K562 (cell line): ENCODE measurements at regions not wholly inside any gene's neighbourhood (a gene's known extent, or its start where the extent isn't known, plus 50 kb on each side); places are given as distances from the start of the nearest gene placed in this dataset.
"Not testable (repeated sequence)": the region's sequence is repeated elsewhere in the genome, so short reads cannot be mapped to it uniquely, and the experiment has no call there.

ENCODE experiments used
- ATAC-seq: fragments of 200-7000 bp; cut with Tn5 transposase; 3 replicates; pipeline ENCODE4 v1.9.1; 2020; ENCODE audit warnings: moderate library complexity
- BruUV-seq: library from RNA; stranded (reverse); fragments of 400-500 nt; replicated peaks from 2 replicates; lab custom pipeline; 2021; lab: Mats Ljungman, UMichigan
- CTCF ChIA-PET: fragments of 300-600 bp; formaldehyde crosslinking; extraction: SDS; loops from one replicate; lab custom pipeline; 2021; ENCODE audit warnings: low intra/inter-chr PET ratio; lab: Yijun Ruan, JAX
- POLR2A ChIA-PET: fragments of 300-600, 350-650 bp; sonication (Branson Sonifier 250); formaldehyde crosslinking; extraction: SDS; loops from one replicate; lab custom pipeline; 2021; ENCODE audit warnings: antibody characterized with exemption, inconsistent platforms; lab: Yijun Ruan, JAX
- DNase-seq, 4 experiments: peaks; one replicate each; pipeline versions ENCODE4 v3.0.0 to v3.0.0-alpha.2; 2011 to 2018; ENCODE audit warnings: low spot score in 3 of 4, mixed read lengths in 3 of 4; ENCODE audit errors: extremely low read depth in 1 of 4
- FAIRE-seq: peaks from 2 replicates; lab custom pipeline; 2011; peaks lifted over from hg19 to GRCh38; lab: Jason Lieb, UNC
- H2AFZ ChIP-seq: 2 replicates; pipeline ENCODE4 v1.6.0; 2011; ENCODE audit warnings: low read depth, low read length, control low read depth, inconsistent platforms
- H3K27ac ChIP-seq: fragments of 200-600 bp; 3 replicates; pipeline ENCODE4 v1.8.0; 2011; ENCODE audit warnings: low read depth, mild to moderate bottlenecking, control low read depth, inconsistent platforms, low read length, moderate library complexity, mixed read lengths; ENCODE audit errors: extremely low read depth
- H3K27me3 ChIP-seq, 2 experiments: fragments of 300-600 bp in 1 of 2; 2 replicates in 1 of 2; 3 replicates in 1 of 2; pipeline versions ENCODE4 v1.6.0 to v1.8.0; 2011; ENCODE audit warnings: inconsistent platforms in 2 of 2, low read length in 2 of 2, mild to moderate bottlenecking in 1 of 2, mixed read lengths in 1 of 2, moderate library complexity in 1 of 2; ENCODE audit not compliant: control insufficient read depth in 2 of 2, insufficient read depth in 2 of 2
- H3K36me3 ChIP-seq: fragments of 300-600 bp; 3 replicates; pipeline ENCODE4 v1.8.0; 2011; ENCODE audit warnings: mild to moderate bottlenecking, low read length, inconsistent platforms; ENCODE audit not compliant: control insufficient read depth, insufficient read depth
- H3K4me1 ChIP-seq, 2 experiments: fragments of 200-600 bp in 1 of 2; replicated peaks in 1 of 2; 2 replicates in 1 of 2; 3 replicates in 1 of 2; pipeline versions ENCODE4 v1.5.1 to v1.8.0; 2011; ENCODE audit warnings: inconsistent platforms in 2 of 2, low read length in 2 of 2, mild to moderate bottlenecking in 1 of 2, mixed read lengths in 1 of 2, moderate library complexity in 1 of 2; ENCODE audit not compliant: control insufficient read depth in 2 of 2, insufficient read depth in 2 of 2
- H3K4me2 ChIP-seq: 2 replicates; pipeline ENCODE4 v1.6.1; 2011; ENCODE audit warnings: low read length, control low read depth, inconsistent platforms, mixed read lengths; ENCODE audit not compliant: insufficient read depth
- H3K4me3 ChIP-seq: fragments of 200-600 bp; sonication (generic), shearing (Covaris generic); 2 replicates; pipeline ENCODE4 v1.5.1; 2016; ENCODE audit warnings: control low read depth, inconsistent platforms
- H3K79me2 ChIP-seq: fragments of 200-600 bp; 3 replicates; pipeline ENCODE4 v1.8.0; 2011; ENCODE audit warnings: low read length, inconsistent platforms; ENCODE audit not compliant: control insufficient read depth, insufficient read depth
- H3K9ac ChIP-seq, 2 experiments: 2 replicates each; pipeline versions ENCODE4 v1.6.0 to v1.6.1; 2011; ENCODE audit warnings: low read depth in 2 of 2, low read length in 2 of 2, control low read depth in 1 of 2, inconsistent platforms in 1 of 2, mild to moderate bottlenecking in 1 of 2, mixed read lengths in 1 of 2; ENCODE audit not compliant: insufficient read depth in 1 of 2
- H3K9me1 ChIP-seq: one replicate; pipeline ENCODE4 v1.6.0; 2011; ENCODE audit warnings: inconsistent platforms, mild to moderate bottlenecking, low read length, moderate library complexity; ENCODE audit not compliant: control insufficient read depth, insufficient read depth
- H3K9me3 ChIP-seq: replicated peaks from 2 replicates; pipeline ENCODE4 v1.5.1; 2011; ENCODE audit warnings: low read depth, low read length, inconsistent platforms; ENCODE audit not compliant: control insufficient read depth, insufficient read depth
- H4K20me1 ChIP-seq: replicated peaks from 2 replicates; pipeline ENCODE4 v1.6.1; 2011; ENCODE audit warnings: low read length, inconsistent platforms, mixed read lengths; ENCODE audit not compliant: control insufficient read depth, insufficient read depth
- ZBTB11 ChIP-seq, 3 experiments: fragments of 200-800 bp in 1 of 3; fragments of 250-450 bp in 1 of 3; fragments of 450-650 bp in 1 of 3; sonication (Bioruptor Pico) in 1 of 3; sonication (Bioruptor generic) in 1 of 3; formaldehyde crosslinking in 1 of 3; IDR thresholded peaks; 2 replicates each; pipeline versions ENCODE4 v1.6.1 to v1.8.0; 2016 to 2022; ENCODE audit warnings: mild to moderate bottlenecking in 2 of 3, missing genetic modification characterization in 2 of 3, missing compliant biosample characterization in 1 of 3, moderate library complexity in 1 of 3
- WGBS: fragments of 100-300 bp; shearing (Covaris generic); methylation state at CpG from one replicate; pipeline ENCODE4 v1.1.6; 2016; ENCODE audit warnings: low coverage, mixed read lengths; ENCODE audit not compliant: insufficient coverage; ENCODE audit errors: missing lambda C conversion rate; 5-methylcytosine and 5-hydroxymethylcytosine counted together
- in situ Hi-C: fragments of 300-500 bp; cut with MboI; formaldehyde crosslinking; loops from 4 replicates; pipeline ENCODE4 v1.15.0; 2018; ENCODE audit warnings: inconsistent platforms, mixed read lengths
- intact Hi-C: fragments of 100-400 bp; cut with micrococcal nuclease; formaldehyde crosslinking; loops from 2 replicates; pipeline ENCODE4 v1.14.2; 2022

GRCh38 chr20:53858516-53858915, 211.9 kb downstream of the BCAS1 start:
- DNase-seq, H3K9me3 ChIP-seq, CTCF ChIA-PET, H4K20me1 ChIP-seq, H3K27me3 ChIP-seq, H3K4me2 ChIP-seq, BruUV-seq, H3K27ac ChIP-seq, H3K9me1 ChIP-seq, H3K4me1 ChIP-seq, H3K9ac ChIP-seq, H3K36me3 ChIP-seq, ATAC-seq, H3K79me2 ChIP-seq, H3K4me3 ChIP-seq, in situ Hi-C loops, H2AFZ ChIP-seq, FAIRE-seq, POLR2A ChIA-PET, intact Hi-C loops: not testable (repeated sequence)
- peak in 1 of 3 experiments; percentile 84; a peak in 1 of 6 replicates for TF ChIP-seq ZBTB11 (CRISPR knock-in tag; IDR thresholded peaks at IDR 0.05)
- WGBS = 87% methylated on average over 3 of the region's 3 CpGs
